Trophoblast cell (in vitro differentiated cells and primary cell): ENCODE measurements at regions not wholly inside any gene's neighbourhood (a gene's known extent, or its start where the extent isn't known, plus 50 kb on each side); places are given as distances from the start of the nearest gene placed in this dataset.

Experiments
- DNase-seq, 2 donors: peaks; one replicate each; pipeline ENCODE4 v3.0.0-alpha.2; 2016
- H2AFZ ChIP-seq: 2 replicates; pipeline ENCODE4 v1.6.1; 2013; ENCODE audit warnings: low read length, moderate library complexity, mild to moderate bottlenecking; ENCODE audit not compliant: insufficient read depth, poor library complexity
- H2AK5ac ChIP-seq: 2 replicates; pipeline ENCODE4 v1.6.1; 2013; ENCODE audit warnings: mild to moderate bottlenecking, low read length
- H2BK120ac ChIP-seq: 2 replicates; pipeline ENCODE4 v1.6.1; 2013; ENCODE audit warnings: low read length, mild to moderate bottlenecking, moderate library complexity; ENCODE audit not compliant: insufficient read depth, poor library complexity
- H2BK12ac ChIP-seq: 2 replicates; pipeline ENCODE4 v1.6.1; 2013; ENCODE audit warnings: mild to moderate bottlenecking, low read length, moderate library complexity
- H2BK5ac ChIP-seq: 2 replicates; pipeline ENCODE4 v1.6.1; 2013; ENCODE audit warnings: low read length, low read depth, moderate library complexity, mild to moderate bottlenecking; ENCODE audit not compliant: poor library complexity
- H3K14ac ChIP-seq: 2 replicates; pipeline ENCODE4 v1.6.1; 2013; ENCODE audit warnings: mild to moderate bottlenecking, low read length
- H3K18ac ChIP-seq: 2 replicates; pipeline ENCODE4 v1.6.1; 2013; ENCODE audit warnings: mild to moderate bottlenecking, low read length
- H3K23ac ChIP-seq: 2 replicates; pipeline ENCODE4 v1.6.1; 2013; ENCODE audit warnings: low read length
- H3K27ac ChIP-seq: 2 replicates; pipeline ENCODE4 v1.5.1; 2013; ENCODE audit warnings: low read depth, mild to moderate bottlenecking, inconsistent platforms, low read length, moderate library complexity
- H3K27me3 ChIP-seq: 2 replicates; pipeline ENCODE4 v1.6.1; 2013; ENCODE audit warnings: inconsistent platforms, mild to moderate bottlenecking, low read length, moderate library complexity; ENCODE audit not compliant: insufficient read depth
- H3K36me3 ChIP-seq, 2 experiments: 1 replicate in 1 of 2; 2 replicates in 1 of 2; pipeline ENCODE4 v1.6.1; 2013; ENCODE audit warnings: low read length in 2 of 2, mild to moderate bottlenecking in 2 of 2, moderate library complexity in 1 of 2; ENCODE audit not compliant: insufficient read depth in 2 of 2, control insufficient read depth in 1 of 2
- H3K4ac ChIP-seq: 2 replicates; pipeline ENCODE4 v1.6.1; 2013; ENCODE audit warnings: low read depth, mild to moderate bottlenecking, low read length, moderate library complexity
- H3K4me1 ChIP-seq, 2 experiments: 1 replicate in 1 of 2; 2 replicates in 1 of 2; pipeline ENCODE4 v1.6.1; 2013; ENCODE audit warnings: low read length in 2 of 2, mild to moderate bottlenecking in 2 of 2, moderate library complexity in 1 of 2; ENCODE audit not compliant: insufficient read depth in 2 of 2, control insufficient read depth in 1 of 2
- H3K4me2 ChIP-seq: 2 replicates; pipeline ENCODE4 v1.6.1; 2013; ENCODE audit warnings: inconsistent platforms, mild to moderate bottlenecking, low read length, moderate library complexity
- H3K4me3 ChIP-seq: 2 replicates; pipeline ENCODE4 v1.5.1; 2013; ENCODE audit warnings: mild to moderate bottlenecking, low read depth, low read length, inconsistent platforms
- H3K79me1 ChIP-seq: one replicate; pipeline ENCODE4 v1.6.1; 2013; ENCODE audit warnings: low read length
- H3K79me2 ChIP-seq: 2 replicates; pipeline ENCODE4 v1.6.1; 2013; ENCODE audit warnings: low read length, mild to moderate bottlenecking; ENCODE audit not compliant: control insufficient read depth, insufficient read depth, poor library complexity
- H3K9ac ChIP-seq: 2 replicates; pipeline ENCODE4 v1.6.1; 2013; ENCODE audit warnings: mild to moderate bottlenecking, low read length
- H3K9me3 ChIP-seq: 2 replicates; pipeline ENCODE4 v1.6.1; 2013; ENCODE audit warnings: low read depth, mild to moderate bottlenecking, control low read depth, inconsistent platforms, low read length; ENCODE audit not compliant: insufficient read depth
- H4K12ac ChIP-seq: 2 replicates; pipeline ENCODE4 v1.6.1; 2013; ENCODE audit warnings: low read depth, mild to moderate bottlenecking, low read length, moderate library complexity
- H4K8ac ChIP-seq: 2 replicates; pipeline ENCODE4 v1.6.1; 2013; ENCODE audit warnings: low read depth, mild to moderate bottlenecking, low read length, moderate library complexity
- H4K91ac ChIP-seq: one replicate; pipeline ENCODE4 v1.6.1; 2013; ENCODE audit warnings: low read depth, mild to moderate bottlenecking, low read length, moderate library complexity
- WGBS: extraction: QIAGEN DNeasy Blood & Tissue Kit; methylation state at CpG from one replicate; pipeline ENCODE4 v1.1.7; 2013; ENCODE audit warnings: missing lambda C conversion rate; ENCODE audit not compliant: insufficient read length, insufficient coverage; ENCODE audit errors: extremely low coverage; 5-methylcytosine and 5-hydroxymethylcytosine counted together

DNA sequence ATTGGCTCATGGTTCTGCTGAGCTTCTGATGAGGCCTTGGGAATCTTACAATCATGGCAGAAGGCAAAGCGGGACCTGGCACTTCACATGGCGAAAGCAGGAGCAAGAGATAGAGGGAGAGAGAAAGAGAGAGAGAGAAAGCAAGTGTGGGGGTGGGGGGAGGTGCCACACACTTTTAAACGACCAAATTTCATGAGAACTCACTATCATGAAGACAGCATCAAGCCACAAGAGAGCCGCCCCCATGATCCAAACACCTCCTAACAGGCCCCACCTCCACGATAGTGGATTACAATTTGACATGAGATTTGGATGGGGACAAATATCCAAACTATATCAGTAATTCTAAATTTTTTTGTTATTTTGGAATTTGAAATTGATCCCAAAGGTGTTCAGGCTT lies 553.9 kb downstream of the PRR16 start:
- no peak for DNase-seq
- Histone ChIP-seq H3K14ac (no peak overlapping the region), H4K12ac (no peak overlapping the region), H3K9me3 (no peaks in the 10 kb centered on the region), H2AFZ (no peak overlapping the region), H3K27ac (no peak overlapping the region), H2BK5ac (no peak overlapping the region), H2BK12ac (no peak overlapping the region), H4K91ac (no peak overlapping the region), H3K4me3 (no peak overlapping the region), H2AK5ac (no peak overlapping the region), H4K8ac (no peak overlapping the region), H3K27me3 (no peaks in the 10 kb centered on the region), H3K9ac (no peak overlapping the region), H3K79me1 (no peaks in the 10 kb centered on the region), H3K18ac (no peak overlapping the region), H3K4me1 (no peaks in the 10 kb centered on the region), H3K36me3 (no peaks in the 10 kb centered on the region), H3K4me2 (no peak overlapping the region), H3K79me2 (no peaks in the 10 kb centered on the region), H3K23ac (no peak overlapping the region), H2BK120ac (no peak overlapping the region), H3K4ac (no peak overlapping the region)
- WGBS: no CpG with 5 or more reads among the region's 5 CpGs

DNA sequence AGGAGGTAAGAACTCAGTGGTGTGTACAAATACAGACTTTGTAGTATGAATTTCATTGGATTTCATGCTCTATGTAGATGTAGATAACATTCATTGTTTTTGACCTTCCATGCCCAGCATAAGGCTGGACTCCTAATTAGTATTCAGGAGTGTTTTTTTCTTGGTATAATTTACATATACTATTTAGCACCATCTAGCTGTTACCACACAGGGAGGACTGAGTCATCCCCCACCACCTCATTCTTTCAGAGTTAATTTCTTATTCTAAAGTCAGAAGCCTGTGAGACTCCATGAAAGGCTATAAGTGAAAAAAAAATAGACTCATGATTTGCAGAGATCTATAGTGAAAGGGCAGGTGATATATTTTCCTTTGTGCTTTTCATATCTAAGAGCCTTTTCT lies 555.0 kb downstream of the PRR16 start:
- no peak overlapping the region for H4K91ac ChIP-seq
- H2BK120ac ChIP-seq: no peak overlapping the region
- no peak overlapping the region for H3K14ac ChIP-seq
- no peak overlapping the region for H3K4ac ChIP-seq
- no peak overlapping the region for H3K18ac ChIP-seq
- no peak overlapping the region for H4K8ac ChIP-seq
- no peak for DNase-seq
- no peak overlapping the region for H2AFZ ChIP-seq
- H3K9me3 ChIP-seq: no peaks in the 10 kb centered on the region
- H3K4me1 ChIP-seq: no peaks in the 10 kb centered on the region
- H4K12ac ChIP-seq: no peak overlapping the region
- H3K36me3 ChIP-seq: no peaks in the 10 kb centered on the region
- H3K27me3 ChIP-seq: no peaks in the 10 kb centered on the region
- no peak overlapping the region for H3K23ac ChIP-seq
- H3K27ac ChIP-seq: no peak overlapping the region
- H2BK12ac ChIP-seq: no peak overlapping the region
- no peaks in the 10 kb centered on the region for H3K79me2 ChIP-seq
- H3K4me3 ChIP-seq: no peak overlapping the region
- no peak overlapping the region for H3K9ac ChIP-seq
- H3K79me1 ChIP-seq: no peaks in the 10 kb centered on the region
- H3K4me2 ChIP-seq: no peak overlapping the region
- no peak overlapping the region for H2AK5ac ChIP-seq
- H2BK5ac ChIP-seq: no peak overlapping the region

DNA sequence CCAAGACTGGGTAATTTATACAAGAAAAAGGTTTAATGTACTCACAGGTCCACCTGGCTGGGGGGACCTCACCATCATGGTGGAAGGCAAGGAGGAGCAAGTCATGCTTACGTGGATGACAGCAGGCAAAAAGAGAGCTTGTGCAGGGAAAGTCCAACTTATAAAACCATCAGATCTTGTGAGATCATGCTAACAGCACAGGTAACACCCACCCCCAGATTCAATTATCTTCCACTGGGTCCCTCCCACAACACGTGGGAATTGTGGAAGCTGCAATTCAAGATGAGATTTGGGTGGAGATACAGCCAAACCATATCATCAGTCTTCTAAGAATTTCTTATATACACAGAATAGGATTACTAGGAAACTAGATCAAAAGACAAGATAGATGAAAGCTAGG lies 555.6 kb downstream of the PRR16 start:
- H3K4me3 ChIP-seq: no peak overlapping the region
- no peak overlapping the region for H4K12ac ChIP-seq
- no peaks in the 10 kb centered on the region for H3K36me3 ChIP-seq
- no peak overlapping the region for H3K9ac ChIP-seq
- no peaks in the 10 kb centered on the region for H3K79me1 ChIP-seq
- H3K23ac ChIP-seq: no peak overlapping the region
- no peak overlapping the region for H2BK120ac ChIP-seq
- no peak overlapping the region for H3K4ac ChIP-seq
- no peak overlapping the region for H3K27ac ChIP-seq
- H3K18ac ChIP-seq: no peak overlapping the region
- H2BK5ac ChIP-seq: no peak overlapping the region
- DNase-seq: no peak
- H3K9me3 ChIP-seq: no peaks in the 10 kb centered on the region
- H3K4me2 ChIP-seq: no peak overlapping the region
- H2BK12ac ChIP-seq: no peak overlapping the region
- no peak overlapping the region for H4K91ac ChIP-seq
- H4K8ac ChIP-seq: no peak overlapping the region
- H2AFZ ChIP-seq: no peak overlapping the region
- WGBS: no CpG with 5 or more reads among the region's 2 CpGs
- H3K27me3 ChIP-seq: no peaks in the 10 kb centered on the region
- H2AK5ac ChIP-seq: no peak overlapping the region
- H3K4me1 ChIP-seq: no peaks in the 10 kb centered on the region
- H3K79me2 ChIP-seq: no peaks in the 10 kb centered on the region
- no peak overlapping the region for H3K14ac ChIP-seq

DNA sequence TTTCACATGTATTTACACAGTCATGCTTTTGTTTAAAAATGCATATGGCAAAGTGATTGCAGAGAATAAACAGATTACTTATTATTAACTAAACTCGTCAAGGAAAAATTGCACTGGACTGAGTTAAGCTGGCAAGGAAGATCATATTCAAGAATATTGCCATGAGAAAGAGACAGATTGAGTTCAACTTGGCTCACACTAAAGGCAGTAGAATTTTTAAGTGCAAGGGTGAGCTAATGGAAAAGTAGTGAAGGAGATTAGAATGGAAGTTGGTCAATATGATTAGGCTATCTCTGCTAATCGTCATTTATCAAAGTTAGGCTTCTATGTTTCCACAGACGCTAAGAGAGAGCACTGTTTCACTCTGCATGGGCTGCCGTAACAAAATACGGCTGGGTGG lies 557.6 kb downstream of the PRR16 start:
- Histone ChIP-seq H3K9ac (no peak overlapping the region), H4K91ac (no peak overlapping the region), H2AFZ (no peak overlapping the region), H3K79me2 (no peaks in the 10 kb centered on the region), H4K12ac (no peak overlapping the region), H3K4me3 (no peak overlapping the region), H3K36me3 (no peaks in the 10 kb centered on the region), H3K4me2 (no peak overlapping the region), H3K79me1 (no peaks in the 10 kb centered on the region), H2BK120ac (no peak overlapping the region), H3K9me3 (no peaks in the 10 kb centered on the region), H3K27me3 (no peaks in the 10 kb centered on the region), H3K4ac (no peak overlapping the region), H2AK5ac (no peak overlapping the region), H3K14ac (no peak overlapping the region), H3K23ac (no peak overlapping the region), H2BK12ac (no peak overlapping the region), H3K4me1 (no peaks in the 10 kb centered on the region), H2BK5ac (no peak overlapping the region), H4K8ac (no peak overlapping the region), H3K27ac (no peak overlapping the region), H3K18ac (no peak overlapping the region)
- WGBS: no CpG with 5 or more reads among the region's 5 CpGs
- DNase-seq: no peak
